AG08395 (cell line): ENCODE measurements at regions not wholly inside any gene's neighbourhood (a gene's known extent, or its start where the extent isn't known, plus 50 kb on each side); places are given as distances from the start of the nearest gene placed in this dataset.
"Not testable (repeated sequence)": the region's sequence is repeated elsewhere in the genome, so short reads cannot be mapped to it uniquely, and the experiment has no call there.

Source experiments
- DNase-seq: peaks from one replicate; pipeline ENCODE4 v3.0.0; 2012; ENCODE audit warnings: mixed read lengths, low spot score

DNA sequence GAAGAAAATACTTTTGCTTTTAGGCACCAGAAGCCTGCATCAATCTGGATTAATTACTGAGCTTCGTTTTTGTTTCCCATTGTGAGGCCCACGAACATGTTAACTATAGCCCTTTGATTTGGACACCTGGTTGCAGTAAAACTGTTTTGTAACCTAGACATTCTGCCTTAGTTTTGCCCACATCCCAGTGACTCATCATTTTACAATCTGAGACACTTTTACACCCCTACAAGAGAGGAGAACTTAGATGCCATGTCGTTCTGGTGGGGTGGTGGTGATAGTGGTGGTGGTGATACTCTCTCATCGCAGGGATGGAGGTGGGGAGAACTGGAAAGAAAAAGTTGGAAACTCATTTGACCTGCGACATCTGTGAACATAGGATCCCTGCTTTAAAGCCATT is 1257.2 kb downstream of the ADGRL3 start:
- DNase-seq = no peak

DNA sequence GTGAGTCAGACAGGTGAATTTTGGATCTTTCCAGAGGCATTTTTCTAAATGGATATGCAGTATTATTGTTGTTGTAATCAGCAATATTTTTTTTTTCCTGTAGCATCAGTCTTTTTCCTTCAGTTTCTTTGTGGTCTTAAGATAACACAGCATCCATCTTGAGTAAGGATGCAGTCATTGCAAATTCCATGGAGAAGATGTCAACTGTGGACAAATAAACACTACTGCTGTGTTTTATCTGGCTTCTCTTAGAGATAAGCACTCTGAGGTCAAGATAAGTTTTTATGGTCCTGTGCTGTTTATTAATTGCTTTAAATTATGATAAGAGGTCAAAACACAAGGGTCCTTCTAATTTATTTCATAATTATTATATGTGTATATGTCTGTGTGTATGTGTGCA is 1255.7 kb downstream of the ADGRL3 start:
- DNase-seq = no peak

DNA sequence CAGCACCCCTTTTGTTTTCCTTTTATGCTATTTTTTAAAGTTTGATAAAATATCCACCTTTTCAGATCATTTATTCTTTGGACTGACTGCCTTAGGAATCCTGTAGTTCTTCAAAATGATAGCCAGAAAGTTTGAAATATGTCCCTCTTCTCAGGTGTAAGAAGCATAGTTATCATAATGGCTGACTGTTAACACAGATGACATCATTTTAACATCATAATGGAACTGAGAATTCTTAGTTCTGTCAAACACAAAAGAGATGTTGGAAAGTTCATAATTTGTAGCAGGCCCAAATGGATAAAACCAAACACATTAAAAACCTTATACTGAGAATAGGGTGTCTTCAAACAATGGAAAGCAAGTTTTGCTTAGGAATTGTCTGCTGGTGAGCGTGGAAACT is 1254.4 kb downstream of the ADGRL3 start:
- no peak for DNase-seq

DNA sequence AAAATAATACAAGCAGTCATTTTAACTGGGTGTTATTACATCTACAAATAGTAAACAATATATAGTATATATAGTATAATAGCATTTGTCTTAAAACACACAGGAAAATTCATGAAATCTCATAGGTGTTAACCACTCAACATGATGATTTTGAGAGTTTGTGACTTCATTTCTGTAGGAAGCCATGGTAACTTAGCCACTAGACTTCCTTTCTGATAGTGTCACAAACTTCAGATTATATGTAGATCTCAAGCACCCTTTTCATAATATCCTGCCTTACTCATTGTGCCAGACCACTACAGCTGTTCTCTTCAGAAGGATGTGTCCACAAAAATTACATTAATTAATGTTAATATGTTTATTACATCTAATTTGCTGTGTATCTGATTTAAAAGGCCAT is 1250.6 kb downstream of the ADGRL3 start:
- no peak for DNase-seq

DNA sequence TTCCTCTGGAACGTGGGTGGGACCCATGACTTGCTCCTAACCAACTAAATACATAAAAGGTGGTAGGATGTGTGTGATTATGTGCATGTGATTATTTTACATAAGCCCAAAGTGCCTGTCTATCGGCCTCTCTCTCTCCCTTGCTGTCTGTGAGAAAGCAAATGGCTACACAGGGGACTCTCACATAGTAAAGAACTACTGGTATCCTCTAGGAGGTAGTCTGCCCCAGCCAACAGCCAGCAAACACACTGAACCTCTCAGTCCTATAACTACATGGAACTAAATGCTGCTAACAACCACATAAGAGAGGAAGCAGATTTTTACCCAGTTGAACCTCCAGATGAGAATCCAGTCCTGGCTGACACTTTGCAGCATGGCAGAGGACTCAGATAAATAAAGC is 1249.4 kb downstream of the ADGRL3 start:
- DNase-seq = no peak

DNA sequence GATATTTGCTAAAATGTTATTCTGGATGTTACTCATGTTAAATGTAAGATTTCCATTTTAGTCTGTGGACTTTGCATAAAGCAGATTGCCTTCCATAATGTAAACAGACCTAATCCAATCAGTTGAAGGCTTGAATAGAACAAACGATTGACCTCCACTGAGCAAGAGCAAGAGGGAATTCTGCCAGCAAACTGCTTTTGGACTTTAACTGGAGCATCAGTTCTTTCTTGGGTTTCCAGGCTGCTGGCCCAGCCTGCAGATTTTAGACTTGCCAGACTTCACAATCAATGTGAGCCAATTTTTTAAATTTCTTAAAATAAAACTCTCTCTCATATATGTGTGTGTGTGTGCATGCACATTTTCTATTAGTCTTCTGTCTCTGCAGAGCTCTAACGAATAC is 1248.8 kb downstream of the ADGRL3 start:
- no peak for DNase-seq

DNA sequence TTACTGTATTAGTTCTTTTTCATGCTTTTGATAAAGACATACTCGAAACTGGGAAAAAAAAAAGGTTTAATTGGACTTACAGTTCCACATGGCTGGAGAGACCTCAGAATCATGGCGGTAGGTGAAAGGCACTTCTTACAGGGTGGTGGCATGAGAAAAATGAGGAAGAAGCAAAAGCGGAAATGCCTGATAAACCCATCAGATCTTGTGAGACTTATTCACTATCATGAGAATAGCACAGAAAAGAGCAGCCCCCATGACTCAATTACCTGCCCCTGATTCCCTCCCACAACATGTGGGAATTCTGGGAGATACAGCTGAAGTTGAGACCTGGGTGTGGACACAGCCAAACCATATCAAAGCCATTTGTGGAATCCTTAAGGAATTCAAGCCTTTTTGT is 1238.9 kb downstream of the ADGRL3 start:
- no peak for DNase-seq

DNA sequence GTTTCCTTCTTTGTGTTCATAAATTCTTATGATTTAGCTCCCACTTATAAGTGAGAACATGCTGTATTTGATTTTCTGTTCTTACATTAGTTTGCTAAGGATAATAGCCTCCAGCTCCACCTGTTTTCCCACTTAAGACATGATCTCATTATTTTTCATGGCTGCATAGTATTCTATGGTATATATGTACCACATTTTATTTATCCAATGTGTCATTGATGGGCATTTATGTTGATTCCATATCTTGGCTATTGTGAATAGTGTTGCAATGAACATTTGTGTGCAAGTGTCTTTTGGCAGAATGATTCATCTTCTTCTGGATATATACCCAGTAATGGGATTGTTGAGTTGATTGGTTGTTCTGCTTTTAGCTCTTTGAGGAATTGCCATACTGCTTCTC is 1234.8 kb downstream of the ADGRL3 start:
- no peak for DNase-seq

DNA sequence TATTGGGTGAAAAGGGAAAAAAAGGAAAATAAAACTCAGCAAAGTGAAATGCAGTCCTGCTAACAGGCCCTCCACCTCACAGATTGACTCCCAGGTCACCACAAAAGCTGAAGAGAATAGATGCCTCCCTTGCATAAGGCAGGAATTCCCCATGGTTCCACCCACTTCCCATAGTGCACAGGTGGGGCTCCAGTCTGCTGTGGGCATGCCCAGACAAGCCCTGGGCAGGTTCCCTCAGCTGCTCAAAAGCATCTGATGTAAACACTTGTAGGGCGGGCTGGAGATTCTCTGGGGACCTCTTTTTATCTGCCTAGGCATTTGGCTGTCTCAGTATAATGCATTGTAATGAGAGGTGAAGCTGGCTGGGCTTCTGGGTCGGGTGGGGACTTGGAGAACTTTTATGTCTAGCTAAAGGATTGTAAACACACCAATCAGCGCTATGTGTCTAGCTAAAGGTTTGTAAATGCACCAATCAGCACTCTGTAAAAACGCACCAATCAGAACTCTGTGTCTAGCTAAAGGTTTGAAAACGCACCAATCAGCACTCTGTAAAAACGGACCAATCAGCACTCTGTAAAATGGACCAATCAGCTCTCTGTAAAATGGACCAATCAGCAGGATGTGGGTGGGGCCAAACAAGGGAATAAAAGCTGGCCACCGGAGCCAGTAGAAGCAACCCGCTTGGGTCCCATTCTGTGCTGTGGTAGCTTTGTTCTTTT is 1231.5 kb downstream of the ADGRL3 start:
- not testable (repeated sequence) for DNase-seq

DNA sequence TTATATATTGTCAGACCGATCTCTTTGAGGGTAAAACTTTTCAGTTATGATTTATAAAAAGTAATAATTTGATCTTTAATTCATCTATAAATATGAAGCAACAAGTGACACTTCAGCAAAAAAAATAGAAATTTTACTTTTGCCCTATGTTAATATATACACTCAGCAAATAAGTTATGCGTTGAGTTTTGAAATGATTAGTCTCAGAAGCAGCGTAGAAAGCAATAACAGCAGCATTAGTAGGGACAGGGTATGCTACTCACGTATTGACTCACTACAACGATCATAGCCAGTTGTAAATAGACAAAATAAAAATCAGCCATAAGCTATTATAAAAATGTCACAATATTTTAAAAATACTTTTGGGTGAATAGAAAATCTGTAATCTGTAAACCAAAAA is 1229.2 kb downstream of the ADGRL3 start:
- DNase-seq = no peak

DNA sequence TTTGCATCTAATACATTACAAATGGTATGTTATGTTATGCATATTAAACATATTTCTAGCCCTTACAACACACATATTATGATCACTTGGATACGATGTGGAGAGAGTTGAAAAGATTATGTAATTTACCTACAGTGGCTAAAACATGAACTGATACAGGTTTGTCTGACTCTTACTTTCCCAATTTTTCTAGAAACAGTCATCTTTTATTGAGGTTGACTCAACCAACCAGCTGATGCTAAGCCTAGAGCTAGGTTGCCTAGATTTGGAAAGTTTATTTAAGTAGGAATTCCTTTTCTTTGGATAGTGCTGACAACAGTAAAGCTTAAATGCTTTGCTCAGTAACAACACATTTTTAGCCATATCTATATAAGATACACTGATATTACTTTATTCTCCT is 1215.1 kb downstream of the ADGRL3 start:
- DNase-seq = no peak

DNA sequence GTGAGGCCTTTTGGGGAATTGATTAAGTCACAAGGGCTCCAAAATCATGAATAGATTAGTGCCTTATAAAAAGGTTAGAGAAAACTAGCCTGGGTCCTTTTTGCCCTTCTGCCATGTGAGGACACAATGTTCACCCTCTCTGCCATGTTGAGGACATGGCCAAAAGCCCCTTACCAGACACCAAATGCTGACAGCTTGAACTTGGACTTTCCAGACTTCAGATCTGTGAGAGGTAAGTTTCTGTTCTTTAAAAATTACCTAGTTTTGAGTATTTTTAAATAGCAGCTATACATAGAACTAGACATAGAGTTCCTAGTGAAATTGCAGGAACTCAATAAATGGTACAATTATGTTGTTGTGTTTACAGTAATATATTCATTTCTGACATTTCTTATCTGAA is 1214.4 kb downstream of the ADGRL3 start:
- no peak for DNase-seq

DNA sequence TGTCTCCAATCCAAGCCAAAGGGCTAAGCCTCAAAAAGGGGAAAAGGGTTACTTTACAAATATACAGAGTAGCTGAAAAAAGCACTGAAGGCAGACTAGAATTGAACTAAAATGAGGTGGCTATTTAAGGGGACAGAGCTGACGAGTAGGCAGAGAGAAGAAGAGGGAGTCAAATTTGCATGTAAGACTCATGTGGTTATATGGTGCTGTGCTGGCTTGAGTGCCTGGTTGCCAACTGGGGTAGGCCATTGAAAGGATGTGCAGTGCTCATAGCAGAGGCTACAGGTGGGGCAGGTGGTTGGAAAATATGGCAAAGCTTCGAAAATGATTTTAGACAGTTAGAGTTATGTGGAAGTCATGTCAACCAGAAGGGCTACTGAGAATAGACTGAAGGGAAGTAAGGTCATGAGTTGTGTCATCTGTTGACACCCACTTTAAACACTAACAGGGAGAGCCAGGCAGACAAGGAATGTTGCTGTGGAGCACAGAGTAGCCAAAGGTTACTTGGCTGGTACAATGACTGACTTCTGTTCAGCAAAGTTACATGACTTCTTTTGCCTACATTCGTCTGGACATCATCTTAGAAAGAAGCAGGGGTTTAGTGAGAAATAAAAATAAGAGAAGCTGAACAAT is 1210.4 kb downstream of the ADGRL3 start:
- no peak for DNase-seq

DNA sequence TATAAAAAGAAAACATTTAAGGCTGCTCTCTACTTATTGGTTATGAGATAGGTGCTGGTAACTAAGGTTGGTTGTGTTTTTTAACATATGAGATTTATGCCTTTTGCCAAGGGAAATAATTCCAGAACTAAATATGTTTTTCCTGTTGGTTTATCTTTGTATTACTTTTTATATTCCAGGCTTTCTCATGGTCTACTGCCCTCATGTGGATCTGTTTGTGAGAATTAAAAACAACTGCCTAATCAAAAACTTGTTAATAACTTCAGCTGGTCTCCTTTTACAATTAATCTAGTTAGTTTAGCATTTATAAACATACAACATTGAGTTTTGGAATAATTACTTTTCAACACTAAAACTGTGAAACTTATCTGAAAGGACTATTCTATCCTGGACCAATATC is 1208.3 kb downstream of the ADGRL3 start:
- no peak for DNase-seq

DNA sequence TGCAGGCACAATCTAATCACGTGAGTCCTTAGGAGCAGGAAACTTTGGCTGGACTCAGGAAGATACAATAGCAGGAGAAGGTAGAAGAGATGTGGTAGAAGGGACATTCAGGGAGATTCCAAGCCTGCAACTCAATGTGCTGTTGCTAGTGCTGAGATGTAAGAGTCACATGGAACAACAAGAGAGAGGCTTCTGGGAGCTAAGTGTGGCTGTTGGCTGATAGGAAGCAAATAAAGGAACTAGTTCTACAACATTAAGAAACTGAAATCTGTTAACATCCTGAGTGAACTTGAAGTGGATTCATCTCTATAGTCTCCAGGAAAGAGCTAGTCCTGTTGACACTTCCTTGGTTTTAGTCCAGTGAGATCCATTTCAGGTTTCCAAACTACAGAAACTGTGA is 1207.4 kb downstream of the ADGRL3 start:
- no peak for DNase-seq

DNA sequence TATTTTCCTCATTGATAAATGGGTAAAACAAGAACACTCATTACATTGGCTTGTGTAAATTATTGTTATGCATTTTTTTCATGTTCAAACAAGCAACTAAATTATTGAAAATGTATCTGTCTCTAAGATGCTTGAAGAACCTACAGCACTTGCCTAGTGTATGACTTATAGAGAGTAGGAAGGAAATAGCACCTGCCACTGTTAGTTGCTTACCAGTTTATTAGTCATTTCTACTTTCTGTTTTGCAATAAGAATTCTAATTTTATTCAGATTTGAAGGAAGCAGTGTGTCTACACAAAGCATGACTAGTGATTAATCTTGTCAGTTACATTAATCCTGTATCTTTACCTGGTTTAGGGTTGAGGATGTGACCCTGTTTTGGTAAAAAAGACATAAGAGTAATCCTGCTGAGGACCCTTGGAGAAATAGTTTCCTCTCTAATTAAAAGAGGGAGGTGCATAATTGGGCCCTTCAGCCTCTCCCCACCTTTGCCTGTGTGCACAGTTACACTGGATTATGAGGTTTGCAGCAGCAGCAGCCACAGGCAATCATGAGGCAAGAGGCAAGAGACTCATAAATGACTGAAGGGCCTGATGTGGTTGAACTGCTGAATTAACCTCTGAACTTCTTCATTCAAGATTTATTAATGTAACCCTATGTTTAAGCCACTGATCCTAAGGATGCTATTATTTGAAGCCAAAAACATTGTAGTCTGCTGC is 1202.1 kb downstream of the ADGRL3 start:
- DNase-seq = no peak

DNA sequence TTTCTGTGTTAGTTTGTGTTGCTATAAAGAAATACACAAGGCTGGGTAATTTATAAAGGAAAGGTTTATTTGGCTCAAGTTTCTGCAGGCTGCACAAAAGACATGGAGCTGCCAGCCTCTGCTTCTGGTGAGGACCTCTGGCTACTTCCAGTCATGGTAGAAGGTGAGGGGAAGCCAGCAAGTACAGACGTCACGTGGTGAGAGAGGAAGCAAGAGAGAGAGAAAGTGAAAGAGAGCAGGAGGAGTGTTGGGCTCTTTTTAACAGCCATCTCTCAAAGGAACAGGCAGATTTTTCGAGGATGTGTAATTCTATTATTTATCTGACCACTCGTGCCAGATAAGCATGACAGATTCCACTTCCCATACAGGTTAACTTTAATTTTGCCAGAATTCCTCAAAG is 1199.1 kb downstream of the ADGRL3 start:
- no peak for DNase-seq

DNA sequence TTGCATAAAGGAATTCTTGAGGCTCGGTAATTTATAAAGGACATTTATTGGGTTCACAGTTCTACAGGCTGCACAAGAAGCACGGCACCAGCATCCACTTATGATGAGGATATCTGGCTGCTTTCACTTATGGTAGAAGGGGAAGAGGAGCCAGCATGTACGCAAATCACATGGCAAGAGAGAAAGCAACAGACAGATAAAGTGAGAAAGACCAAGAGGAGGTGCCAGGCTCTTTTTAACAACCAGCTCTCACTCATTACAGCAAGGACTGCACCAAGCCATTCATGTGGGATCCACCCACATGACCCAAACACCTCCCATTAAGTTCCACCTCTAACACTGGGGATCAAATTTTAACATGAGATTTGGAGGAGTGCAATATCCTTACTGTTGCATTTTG is 1198.2 kb downstream of the ADGRL3 start:
- DNase-seq = no peak

DNA sequence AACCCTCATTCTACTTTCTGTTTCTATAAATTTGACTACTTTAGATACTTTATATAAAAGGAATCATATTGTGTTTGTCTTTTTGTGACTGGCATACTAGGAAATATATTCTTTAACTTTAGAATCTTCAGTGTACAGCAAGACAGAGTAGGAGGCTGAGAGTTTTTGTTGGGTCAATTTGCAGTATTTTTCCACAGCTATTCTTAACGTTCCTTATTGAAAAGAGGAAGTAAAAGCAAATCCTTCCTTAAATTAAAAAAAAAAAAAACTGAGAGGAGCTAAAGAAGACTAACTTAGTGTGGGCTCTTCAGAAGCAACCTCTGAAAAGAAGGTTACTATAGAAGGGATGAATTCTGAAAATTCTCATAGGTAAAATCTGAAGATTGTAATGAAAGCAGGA is 1194.6 kb downstream of the ADGRL3 start:
- DNase-seq = no peak

DNA sequence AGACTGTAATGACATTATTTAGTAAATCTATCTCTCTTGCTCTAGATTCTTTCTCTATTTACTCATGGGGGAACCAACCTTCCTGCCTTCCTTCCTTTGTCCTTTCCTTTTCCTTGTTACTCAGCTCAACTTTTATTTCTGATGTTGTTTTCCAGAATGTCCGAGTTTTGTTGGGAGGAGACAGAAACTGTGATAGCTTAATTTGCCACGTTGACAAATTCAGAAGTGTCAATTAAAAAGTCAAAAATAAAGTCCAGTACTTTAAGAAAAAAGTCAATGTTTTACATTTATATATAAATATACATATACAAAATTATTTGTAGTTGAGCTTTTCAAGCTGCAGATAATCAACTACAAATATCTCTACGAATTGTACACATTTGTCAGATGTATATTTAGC is 1187.7 kb downstream of the ADGRL3 start:
- DNase-seq = no peak

DNA sequence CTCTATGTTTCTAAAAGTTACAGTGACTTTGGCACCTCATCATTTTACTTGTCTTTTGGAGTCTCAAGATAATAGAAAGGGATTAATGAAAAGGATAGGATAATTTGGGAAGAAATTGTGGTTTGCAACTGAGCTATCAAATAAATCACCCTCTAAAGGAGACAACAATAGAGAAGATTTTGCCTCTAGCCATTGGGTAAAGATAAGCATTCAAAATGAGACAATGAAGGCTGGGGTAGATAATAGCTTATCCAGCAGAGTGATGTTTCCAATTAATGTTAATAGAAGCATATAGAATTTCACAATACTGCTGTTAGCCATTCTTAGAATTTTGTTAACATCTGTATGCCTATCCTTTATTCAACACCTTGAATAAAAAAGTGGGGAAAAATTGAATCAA is 1177.6 kb downstream of the ADGRL3 start:
- no peak for DNase-seq

DNA sequence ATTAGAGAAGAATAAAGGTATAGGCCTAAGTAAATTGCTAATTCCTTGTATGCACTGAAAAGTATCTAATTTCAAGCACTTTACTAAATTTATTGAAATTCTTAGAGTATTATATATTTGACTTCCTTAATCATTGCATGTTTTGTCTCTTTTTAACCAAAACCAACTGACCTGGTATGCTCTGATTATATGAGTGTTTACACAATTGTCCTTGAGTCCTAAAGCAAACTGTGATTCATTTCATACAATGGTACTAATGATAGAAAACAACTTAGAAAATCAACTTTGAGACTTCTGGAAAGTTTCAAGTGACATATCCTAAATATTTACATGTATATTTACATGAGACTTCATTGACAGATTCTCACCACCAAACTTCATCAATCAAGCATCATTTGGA is 1177.1 kb downstream of the ADGRL3 start:
- no peak for DNase-seq

DNA sequence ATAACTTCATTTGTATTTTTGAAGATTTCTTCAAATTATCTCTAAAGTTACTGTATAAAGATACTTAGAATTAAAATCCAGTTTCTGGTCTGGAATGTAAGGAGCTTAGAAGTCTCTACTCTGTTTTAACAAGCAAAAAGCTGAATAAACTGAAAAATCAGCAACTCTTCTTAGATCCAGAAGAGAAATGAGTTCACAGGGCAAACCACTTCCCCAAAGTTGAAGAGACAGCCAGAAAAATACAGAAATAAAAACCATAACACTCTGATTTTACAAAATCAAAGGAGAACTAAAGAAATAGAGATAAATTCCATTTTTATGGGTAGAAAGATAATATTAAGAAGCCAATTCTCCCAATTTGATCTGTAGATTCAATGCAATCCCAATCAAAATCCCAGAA is 1166.8 kb downstream of the ADGRL3 start:
- no peak for DNase-seq

DNA sequence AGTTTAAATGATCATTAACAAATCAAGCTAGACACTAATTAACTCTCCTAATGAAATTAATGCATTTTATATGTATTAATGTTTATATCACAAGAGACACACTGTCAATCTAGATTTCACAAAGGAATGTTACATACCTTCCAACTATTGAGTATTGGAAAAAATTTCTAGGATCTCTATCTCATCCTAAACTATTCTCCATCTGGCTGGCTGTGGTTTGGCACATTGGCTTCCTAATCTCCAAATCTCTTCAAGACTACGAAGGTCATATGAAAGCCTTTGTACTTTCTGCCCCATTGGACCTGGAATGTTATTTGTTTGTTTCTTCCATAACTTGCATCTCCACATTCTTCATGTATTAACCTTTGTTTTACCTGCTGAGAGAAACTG is 1160.0 kb downstream of the ADGRL3 start:
- DNase-seq = no peak
